Stimulated activated CD4-positive, alpha-beta T cell treated with anti-CD3 and anti-CD28 coated beads, Interleukin-4, amount 100 ng/mL, for 1 hour (primary cell): ENCODE measurements at regions not wholly inside any gene's neighbourhood (a gene's known extent, or its start where the extent isn't known, plus 50 kb on each side); places are given as distances from the start of the nearest gene placed in this dataset.

Experiments
- DNase-seq: peaks from one replicate; pipeline ENCODE4 v3.0.0-alpha.2; 2020

GRCh38 chr3:104992676-104993075, 374.0 kb upstream of the ALCAM start:
- DNase-seq = no peak

- no peak for DNase-seq
Observed at GRCh38 chr3:105006164-105006563, 360.5 kb upstream of the ALCAM start.

GRCh38 chr3:105013657-105014056, 353.1 kb upstream of the ALCAM start:
- DNase-seq = no peak

GRCh38 chr3:105014631-105015030, 352.1 kb upstream of the ALCAM start:
- DNase-seq = no peak

GRCh38 chr3:105022813-105023212, 343.9 kb upstream of the ALCAM start:
- DNase-seq = no peak

GRCh38 chr3:105030211-105030610, 336.5 kb upstream of the ALCAM start:
- no peak for DNase-seq

- DNase-seq = no peak
Observed at GRCh38 chr3:105032541-105032940, 334.2 kb upstream of the ALCAM start.

GRCh38 chr3:105033081-105033480, 333.6 kb upstream of the ALCAM start:
- DNase-seq = no peak

GRCh38 chr3:105039004-105039403, 327.7 kb upstream of the ALCAM start:
- DNase-seq = no peak

GRCh38 chr3:105040026-105040622, 326.6 kb upstream of the ALCAM start:
- DNase-seq = no peak

GRCh38 chr3:105042586-105042985, 324.1 kb upstream of the ALCAM start:
- no peak for DNase-seq

GRCh38 chr3:105051111-105051510, 315.6 kb upstream of the ALCAM start:
- DNase-seq = no peak

- no peak for DNase-seq
Observed at GRCh38 chr3:105051972-105052371, 314.7 kb upstream of the ALCAM start.

GRCh38 chr3:105062853-105063252, 303.9 kb upstream of the ALCAM start:
- no peak for DNase-seq

- DNase-seq = no peak
Observed at GRCh38 chr3:105065895-105066839, 300.5 kb upstream of the ALCAM start.

GRCh38 chr3:105067361-105067760, 299.3 kb upstream of the ALCAM start:
- no peak for DNase-seq

- no peak for DNase-seq
Observed at GRCh38 chr3:105077060-105077822, 289.5 kb upstream of the ALCAM start.

GRCh38 chr3:105083945-105084344, 282.8 kb upstream of the ALCAM start:
- no peak for DNase-seq

- DNase-seq = no peak
Observed at GRCh38 chr3:105085506-105085905, 281.2 kb upstream of the ALCAM start.

GRCh38 chr3:105093371-105094252, 273.1 kb upstream of the ALCAM start:
- DNase-seq = no peak

GRCh38 chr3:105094588-105094987, 272.1 kb upstream of the ALCAM start:
- DNase-seq = no peak

GRCh38 chr3:105096071-105096470, 270.6 kb upstream of the ALCAM start:
- no peak for DNase-seq

GRCh38 chr3:105101603-105102002, 265.1 kb upstream of the ALCAM start:
- no peak for DNase-seq
